Neural crest cell (in vitro differentiated cells): ENCODE measurements at regions not wholly inside any gene's neighbourhood (a gene's known extent, or its start where the extent isn't known, plus 50 kb on each side); places are given as distances from the start of the nearest gene placed in this dataset.

Experiments used
- DNase-seq: peaks from one replicate; pipeline ENCODE4 v3.0.0; 2021; ENCODE audit warnings: low read depth, mixed read lengths, low spot score
- H3K27ac Mint-ChIP-seq: one replicate; pipeline ENCODE4 v1.8.0; 2021; ENCODE audit warnings: mild to moderate bottlenecking, mixed read lengths; ENCODE audit not compliant: unreplicated experiment
- H3K27me3 Mint-ChIP-seq: 2 replicates; pipeline ENCODE4 v1.8.0; 2021; ENCODE audit warnings: low read depth, mild to moderate bottlenecking, mixed read lengths
- H3K36me3 Mint-ChIP-seq: 2 replicates; pipeline ENCODE4 v1.8.0; 2021; ENCODE audit warnings: low read depth, mild to moderate bottlenecking, mixed read lengths
- H3K4me1 Mint-ChIP-seq: 2 replicates; pipeline ENCODE4 v1.8.0; 2021; ENCODE audit warnings: mixed read lengths
- H3K4me3 Mint-ChIP-seq: one replicate; pipeline ENCODE4 v1.8.0; 2021; ENCODE audit warnings: mild to moderate bottlenecking, mixed read lengths
- H3K9me3 Mint-ChIP-seq: 2 replicates; pipeline ENCODE4 v1.8.0; 2021; ENCODE audit warnings: mixed read lengths
- CTCF ChIP-seq: fragments of 200-600 bp; sonication (generic); conservative IDR thresholded peaks from 2 replicates; pipeline ENCODE4 v1.5.0; 2021; ENCODE audit warnings: antibody characterized with exemption, mild to moderate bottlenecking

- no peak overlapping the region for H3K4me3 Mint-ChIP-seq
- H3K36me3 Mint-ChIP-seq, result peaks cover 8% of the 10 kb centered on the region
- H3K27ac Mint-ChIP-seq, result no peak overlapping the region
- H3K27me3 Mint-ChIP-seq, result no peaks in the 10 kb centered on the region
- no peaks in the 10 kb centered on the region for H3K4me1 Mint-ChIP-seq
- no peak for TF ChIP-seq CTCF
- H3K9me3 Mint-ChIP-seq, result peaks cover 17% of the 10 kb centered on the region
- DNase-seq, result no peak
Measured at GRCh38 chr6:112579601-112580000, 232.5 kb downstream of the RFPL4B start.

- no peaks in the 10 kb centered on the region for H3K4me1 Mint-ChIP-seq
- no peak for DNase-seq
- H3K9me3 Mint-ChIP-seq, result peaks cover 22% of the 10 kb centered on the region
- TF ChIP-seq CTCF, result no peak
- peaks cover 9% of the 10 kb centered on the region for H3K36me3 Mint-ChIP-seq
- no peak overlapping the region for H3K4me3 Mint-ChIP-seq
- no peaks in the 10 kb centered on the region for H3K27me3 Mint-ChIP-seq
- no peak overlapping the region for H3K27ac Mint-ChIP-seq
Measured at GRCh38 chr6:112581015-112581414, 233.9 kb downstream of the RFPL4B start.

- TF ChIP-seq CTCF, result no peak
- Mint-ChIP-seq H3K27me3 (no peaks in the 10 kb centered on the region), H3K9me3 (peaks cover 19% of the 10 kb centered on the region), H3K36me3 (peaks cover 6% of the 10 kb centered on the region), H3K4me3 (no peak overlapping the region), H3K27ac (no peak overlapping the region), H3K4me1 (no peaks in the 10 kb centered on the region)
- no peak for DNase-seq
Measured at GRCh38 chr6:112590326-112590725, 243.2 kb downstream of the RFPL4B start.

- Mint-ChIP-seq H3K27me3 (no peaks in the 10 kb centered on the region), H3K4me1 (no peaks in the 10 kb centered on the region), H3K9me3 (peaks cover 14% of the 10 kb centered on the region), H3K27ac (no peak overlapping the region), H3K4me3 (no peak overlapping the region), H3K36me3 (peaks cover 7% of the 10 kb centered on the region)
- no peak for TF ChIP-seq CTCF
- no peak for DNase-seq
Measured at GRCh38 chr6:112591329-112591728, 244.2 kb downstream of the RFPL4B start.

- Mint-ChIP-seq H3K9me3 (peaks cover 9% of the 10 kb centered on the region), H3K27me3 (no peaks in the 10 kb centered on the region), H3K36me3 (peaks cover 7% of the 10 kb centered on the region), H3K4me1 (no peaks in the 10 kb centered on the region), H3K4me3 (no peak overlapping the region), H3K27ac (no peak overlapping the region)
- no peak for DNase-seq
- TF ChIP-seq CTCF, result no peak
Measured at GRCh38 chr6:112592159-112592558, 245.0 kb downstream of the RFPL4B start.
